OCI-LY1 (cell line): ENCODE measurements at regions not wholly inside any gene's neighbourhood (a gene's known extent, or its start where the extent isn't known, plus 50 kb on each side); places are given as distances from the start of the nearest gene placed in this dataset.
"Not testable (repeated sequence)": the region's sequence is repeated elsewhere in the genome, so short reads cannot be mapped to it uniquely, and the experiment has no call there.

ENCODE experiments used
- EZH2 ChIP-seq: fragments of 200-600 bp; sonication (generic), shearing (Covaris generic); IDR thresholded peaks from 2 replicates; pipeline ENCODE4 v1.8.0; 2017; ENCODE audit warnings: borderline replicate concordance, mixed run types, mild to moderate bottlenecking, antibody characterized with exemption, low read length, moderate library complexity, mixed read lengths
- TF ChIP-seq, protein P1 (sequence below): fragments of 200-600 bp; sonication (generic), shearing (Covaris generic); IDR thresholded peaks from 2 replicates; pipeline ENCODE4 v1.5.1; 2017; ENCODE audit warnings: mild to moderate bottlenecking, antibody characterized with exemption, low read length, moderate library complexity, mixed read lengths

DNA sequence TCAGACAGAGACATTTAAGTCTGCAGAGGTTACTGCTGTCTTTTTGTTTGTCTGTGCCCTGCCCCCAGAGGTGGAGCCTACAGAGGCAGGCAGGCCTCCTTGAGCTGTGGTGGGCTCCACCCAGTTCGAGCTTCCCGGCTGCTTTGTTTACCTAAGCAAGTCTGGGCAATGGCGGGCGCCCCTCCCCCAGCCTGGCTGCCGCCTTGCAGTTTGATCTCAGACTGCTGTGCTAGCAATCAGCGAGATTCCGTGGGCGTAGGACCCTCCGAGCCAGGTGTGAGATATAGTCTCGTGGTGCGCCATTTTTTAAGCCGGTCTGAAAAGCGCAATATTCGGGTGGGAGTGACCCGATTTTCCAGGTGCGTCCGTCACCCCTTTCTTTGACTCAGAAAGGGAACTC is 245.0 kb upstream of the CDH2 start:
- TF ChIP-seq EZH2: not testable (repeated sequence)
- TF ChIP-seq, protein P1, sequence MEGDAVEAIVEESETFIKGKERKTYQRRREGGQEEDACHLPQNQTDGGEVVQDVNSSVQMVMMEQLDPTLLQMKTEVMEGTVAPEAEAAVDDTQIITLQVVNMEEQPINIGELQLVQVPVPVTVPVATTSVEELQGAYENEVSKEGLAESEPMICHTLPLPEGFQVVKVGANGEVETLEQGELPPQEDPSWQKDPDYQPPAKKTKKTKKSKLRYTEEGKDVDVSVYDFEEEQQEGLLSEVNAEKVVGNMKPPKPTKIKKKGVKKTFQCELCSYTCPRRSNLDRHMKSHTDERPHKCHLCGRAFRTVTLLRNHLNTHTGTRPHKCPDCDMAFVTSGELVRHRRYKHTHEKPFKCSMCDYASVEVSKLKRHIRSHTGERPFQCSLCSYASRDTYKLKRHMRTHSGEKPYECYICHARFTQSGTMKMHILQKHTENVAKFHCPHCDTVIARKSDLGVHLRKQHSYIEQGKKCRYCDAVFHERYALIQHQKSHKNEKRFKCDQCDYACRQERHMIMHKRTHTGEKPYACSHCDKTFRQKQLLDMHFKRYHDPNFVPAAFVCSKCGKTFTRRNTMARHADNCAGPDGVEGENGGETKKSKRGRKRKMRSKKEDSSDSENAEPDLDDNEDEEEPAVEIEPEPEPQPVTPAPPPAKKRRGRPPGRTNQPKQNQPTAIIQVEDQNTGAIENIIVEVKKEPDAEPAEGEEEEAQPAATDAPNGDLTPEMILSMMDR: not testable (repeated sequence)
